SHP77 (cell line): ENCODE measurements at regions not wholly inside any gene's neighbourhood (a gene's known extent, or its start where the extent isn't known, plus 50 kb on each side); places are given as distances from the start of the nearest gene placed in this dataset.
"Not testable (repeated sequence)": the region's sequence is repeated elsewhere in the genome, so short reads cannot be mapped to it uniquely, and the experiment has no call there.

Source experiments
- DNase-seq, 2 experiments: peaks; one replicate each; lab custom pipeline; 2025; lab: John Stamatoyannopoulos, UW

- DNase-seq = no peak
Measured at GRCh38 chr10:64320448-64320847, 799.2 kb downstream of the REEP3 start.

GRCh38 chr10:64329510-64329909 is 808.3 kb downstream of the REEP3 start:
- DNase-seq = no peak

- DNase-seq = no peak
Measured at GRCh38 chr10:64332551-64332950, 811.4 kb downstream of the REEP3 start.

GRCh38 chr10:64334084-64334483 is 812.9 kb downstream of the REEP3 start:
- DNase-seq = no peak

- no peak for DNase-seq
Measured at GRCh38 chr10:64344211-64344610, 823.0 kb downstream of the REEP3 start.

- DNase-seq = no peak
Measured at GRCh38 chr10:64345856-64346255, 824.7 kb downstream of the REEP3 start.

- DNase-seq = no peak
Measured at GRCh38 chr10:64346389-64346788, 825.2 kb downstream of the REEP3 start.

GRCh38 chr10:64350665-64351064 is 829.5 kb downstream of the REEP3 start:
- DNase-seq = no peak

- DNase-seq = no peak
Measured at GRCh38 chr10:64358907-64359306, 837.7 kb downstream of the REEP3 start.

- not testable (repeated sequence) for DNase-seq
Measured at GRCh38 chr10:64360240-64360639, 839.0 kb downstream of the REEP3 start.

GRCh38 chr10:64363687-64364086 is 842.5 kb downstream of the REEP3 start:
- no peak for DNase-seq

- DNase-seq = no peak
Measured at GRCh38 chr10:64365663-64366062, 844.5 kb downstream of the REEP3 start.

GRCh38 chr10:64368298-64368697 is 847.1 kb downstream of the REEP3 start:
- DNase-seq = no peak

- DNase-seq = no peak
Measured at GRCh38 chr10:64369885-64370773, 848.9 kb downstream of the REEP3 start.

- no peak for DNase-seq
Measured at GRCh38 chr10:64374346-64374745, 853.1 kb downstream of the REEP3 start.

- DNase-seq = no peak
Measured at GRCh38 chr10:64376167-64376566, 855.0 kb downstream of the REEP3 start.

- DNase-seq = no peak
Measured at GRCh38 chr10:64379898-64380297, 858.7 kb downstream of the REEP3 start.

- DNase-seq = no peak
Measured at GRCh38 chr10:64385355-64385754, 864.2 kb downstream of the REEP3 start.

- DNase-seq = no peak
Measured at GRCh38 chr10:64394744-64395143, 873.5 kb downstream of the REEP3 start.

- no peak for DNase-seq
Measured at GRCh38 chr10:64396105-64396708, 875.0 kb downstream of the REEP3 start.

GRCh38 chr10:64397125-64397524 is 875.9 kb downstream of the REEP3 start:
- DNase-seq = no peak

- DNase-seq = no peak
Measured at GRCh38 chr10:64408391-64409183, 887.4 kb downstream of the REEP3 start.

GRCh38 chr10:64409349-64409748 is 888.1 kb downstream of the REEP3 start:
- no peak for DNase-seq
